Aorta (tissue), 5 donors: ENCODE measurements at regions not wholly inside any gene's neighbourhood (a gene's known extent, or its start where the extent isn't known, plus 50 kb on each side); places are given as distances from the start of the nearest gene placed in this dataset.

Source experiments
- ATAC-seq: fragments of 200-7000 bp; cut with Tn5 transposase; one replicate; pipeline ENCODE4 v1.9.1; 2022; ENCODE audit warnings: moderate library complexity; ENCODE audit not compliant: low FRiP score
- DNase-seq, 2 donors: peaks; one replicate each; pipeline ENCODE4 v3.0.0-alpha.2; 2020
- H3K27ac ChIP-seq, 2 donors: one replicate each; pipeline ENCODE4 v1.5.1; 2013; ENCODE audit warnings: low read length in 2 of 2, mild to moderate bottlenecking in 2 of 2, moderate library complexity in 2 of 2, control low read depth in 1 of 2, inconsistent platforms in 1 of 2, low read depth in 1 of 2
- H3K27me3 ChIP-seq, 2 donors: one replicate each; pipeline ENCODE4 v1.6.1; 2013; ENCODE audit warnings: control low read depth in 1 of 2, low read length in 1 of 2, mild to moderate bottlenecking in 1 of 2, moderate library complexity in 1 of 2; ENCODE audit not compliant: insufficient read depth in 2 of 2, control insufficient read depth in 1 of 2
- H3K36me3 ChIP-seq, 2 donors: one replicate each; pipeline ENCODE4 v1.6.1; 2013; ENCODE audit warnings: control low read depth in 1 of 2, low read length in 1 of 2, mild to moderate bottlenecking in 1 of 2; ENCODE audit not compliant: insufficient read depth in 2 of 2, control insufficient read depth in 1 of 2
- H3K4me1 ChIP-seq, 2 donors: one replicate each; pipeline ENCODE4 v1.6.1; 2013; ENCODE audit warnings: low read length in 2 of 2, control low read depth in 1 of 2, mild to moderate bottlenecking in 1 of 2, moderate library complexity in 1 of 2; ENCODE audit not compliant: insufficient read depth in 2 of 2, control insufficient read depth in 1 of 2
- H3K4me3 ChIP-seq, 2 donors: one replicate each; pipeline ENCODE4 v1.5.1; 2013; ENCODE audit warnings: low read length in 2 of 2, control low read depth in 1 of 2, mild to moderate bottlenecking in 1 of 2
- H3K9me3 ChIP-seq: one replicate; pipeline ENCODE4 v1.6.1; 2013; ENCODE audit warnings: mild to moderate bottlenecking, low read length; ENCODE audit not compliant: control insufficient read depth
- WGBS, 2 donors: extraction: QIAGEN DNeasy Blood & Tissue Kit; methylation state at CpG; one replicate each; pipeline ENCODE4 v1.1.7; 2013; 5-methylcytosine and 5-hydroxymethylcytosine counted together
- intact Hi-C, 2 donors: fragments of 100-400 bp; cut with DNase I; formaldehyde crosslinking; loops; one replicate each; pipeline versions ENCODE4 v1.14.2 to v1.15.0; 2022
- donor health status: healthy with polysubstance abuse.
- donor health status: Bipolar disorder and iron deficiency.
- donor health status: DM: no; HTN: no; CAD: no.
- donor health status: DM: no; HTN: no; CAD: no.
- donor health status: DM: yes; HTN: yes; CAD: no.

DNA sequence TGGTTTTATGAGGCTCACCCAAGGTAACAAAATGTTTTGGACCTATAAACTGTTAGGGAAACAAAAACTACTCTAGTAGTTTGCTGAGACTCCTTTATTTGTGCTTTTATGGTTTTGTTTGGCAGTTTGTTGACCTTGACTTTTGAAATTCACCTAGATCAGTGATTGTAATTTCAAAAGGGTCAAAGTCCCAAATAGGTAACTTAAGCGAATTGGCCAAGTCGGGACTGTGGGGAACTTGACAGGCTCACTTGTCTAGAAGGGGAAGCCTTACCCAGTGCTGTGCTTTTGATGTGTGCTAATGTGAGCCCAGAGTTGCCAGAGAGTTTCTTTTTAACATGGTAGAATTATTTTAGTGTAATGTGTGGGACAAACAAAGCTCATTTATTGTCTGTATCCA lies 87.2 kb upstream of the SGCD start:
- H3K9me3 ChIP-seq, result no peaks in the 10 kb centered on the region
- ATAC-seq (no peak), DNase-seq (no peak)
- H3K27ac ChIP-seq, result no peak overlapping the region
- no peak overlapping the region for H3K4me3 ChIP-seq
- no peaks in the 10 kb centered on the region for H3K4me1 ChIP-seq
- no peaks in the 10 kb centered on the region for H3K36me3 ChIP-seq
- 82 to 85% methylated on average over 2 of the region's 2 CpGs for WGBS, 2 donors
- intact Hi-C loops, result no loop called here
- H3K27me3 ChIP-seq, result no peaks in the 10 kb centered on the region

DNA sequence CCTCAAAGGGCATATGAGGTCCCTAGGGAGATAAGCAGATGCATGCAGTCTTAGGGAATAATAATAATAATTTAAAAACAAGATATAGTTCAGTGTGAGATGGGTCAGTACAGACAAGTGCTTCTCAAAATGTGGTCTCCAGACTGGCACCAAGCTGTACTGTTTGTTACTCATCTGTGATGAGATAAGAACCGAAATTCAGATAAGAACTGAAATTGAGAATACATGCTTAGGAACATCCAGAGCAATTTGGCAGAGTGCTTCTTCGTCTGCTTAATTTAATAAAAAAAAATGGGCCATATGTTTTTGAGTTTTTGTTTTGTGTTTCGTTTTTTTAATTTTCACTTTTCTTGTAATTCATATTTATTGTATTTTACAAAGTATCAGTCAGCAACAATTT lies 86.5 kb upstream of the SGCD start:
- no peak for DNase-seq
- Histone ChIP-seq H3K4me1 (no peaks in the 10 kb centered on the region), H3K27me3 (no peaks in the 10 kb centered on the region), H3K9me3 (no peaks in the 10 kb centered on the region), H3K4me3 (no peak overlapping the region), H3K36me3 (no peaks in the 10 kb centered on the region), H3K27ac (no peak overlapping the region)
- intact Hi-C loops, result no loop called here
- no peak for ATAC-seq
- WGBS, 2 donors, result 64 to 72% methylated on average over 3 of the region's 3 CpGs

DNA sequence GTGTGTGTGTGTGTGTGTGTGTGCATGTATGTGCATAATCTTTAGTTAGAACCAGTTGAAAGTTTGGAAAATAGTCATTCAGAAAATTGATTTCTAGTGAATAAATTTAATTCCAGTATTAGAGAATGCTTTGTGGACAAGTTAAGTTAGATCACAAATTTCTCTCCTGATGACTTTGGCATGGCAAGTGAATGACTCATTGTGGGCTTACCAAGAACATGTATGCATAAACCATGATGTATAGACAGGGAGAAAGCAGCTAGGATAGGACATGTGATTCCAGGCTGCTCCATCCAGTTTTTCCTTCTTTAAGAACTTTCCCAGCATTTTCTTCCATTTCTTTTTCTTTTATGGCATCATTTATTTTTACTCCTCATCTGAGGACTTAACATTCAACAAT lies 85.7 kb upstream of the SGCD start:
- ATAC-seq (no peak), DNase-seq (no peak)
- intact Hi-C loops, result no loop called here
- H3K4me3 ChIP-seq, result no peak overlapping the region
- H3K9me3 ChIP-seq, result no peaks in the 10 kb centered on the region
- H3K27me3 ChIP-seq, result no peaks in the 10 kb centered on the region
- H3K4me1 ChIP-seq, result no peaks in the 10 kb centered on the region
- no peak overlapping the region for H3K27ac ChIP-seq
- H3K36me3 ChIP-seq, result no peaks in the 10 kb centered on the region

DNA sequence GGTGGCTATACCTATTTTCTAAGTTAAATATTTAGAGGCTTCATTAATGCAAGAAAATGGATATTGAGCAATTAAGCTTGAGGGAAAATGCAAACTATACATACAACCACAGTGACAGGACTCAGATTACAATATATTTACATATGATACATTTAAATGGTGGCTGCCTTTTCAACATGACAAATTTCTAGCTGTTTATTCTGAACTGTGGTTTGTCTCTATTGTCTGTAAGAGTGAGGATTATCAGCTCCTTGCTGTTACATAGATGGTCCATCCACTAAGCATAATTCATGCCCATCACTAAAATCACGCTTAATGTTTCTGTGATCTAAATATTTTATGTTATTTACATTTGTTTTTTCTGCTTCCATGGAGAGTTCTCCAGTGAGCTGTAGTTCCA lies 81.1 kb upstream of the SGCD start:
- no peaks in the 10 kb centered on the region for H3K36me3 ChIP-seq
- DNase-seq (no peak), ATAC-seq (no peak)
- WGBS, 2 donors, result 93 to 95% methylated on average over 1 of the region's 1 CpG
- no peak overlapping the region for H3K27ac ChIP-seq
- H3K9me3 ChIP-seq, result no peaks in the 10 kb centered on the region
- no peak overlapping the region for H3K4me3 ChIP-seq
- H3K4me1 ChIP-seq, result no peaks in the 10 kb centered on the region
- intact Hi-C loops, result no loop called here
- no peaks in the 10 kb centered on the region for H3K27me3 ChIP-seq

DNA sequence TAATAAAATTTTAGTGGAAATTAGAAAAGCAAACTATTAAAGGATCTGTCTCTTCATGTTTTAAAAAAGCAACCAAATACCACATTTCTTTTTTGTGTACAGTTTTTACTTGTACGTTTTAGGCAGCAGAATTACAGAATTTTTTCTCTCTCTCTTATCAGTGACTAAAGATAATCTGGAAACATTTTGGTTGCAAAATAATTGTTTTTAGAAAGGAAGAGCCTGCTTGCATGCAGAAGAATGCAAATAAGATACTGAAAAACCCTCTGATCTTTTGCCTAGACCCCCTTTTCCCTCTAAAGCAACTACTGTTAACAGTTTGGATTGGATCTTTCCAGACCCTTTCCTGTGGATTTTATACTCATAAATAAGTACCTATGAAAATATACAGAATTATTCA lies 75.9 kb upstream of the SGCD start:
- Histone ChIP-seq H3K27ac (no peak overlapping the region), H3K4me3 (no peak overlapping the region), H3K27me3 (no peaks in the 10 kb centered on the region), H3K4me1 (no peaks in the 10 kb centered on the region), H3K36me3 (no peaks in the 10 kb centered on the region), H3K9me3 (no peaks in the 10 kb centered on the region)
- no peak for ATAC-seq
- DNase-seq, result no peak
- 22 to 30% methylated on average over 1 of the region's 1 CpG for WGBS, 2 donors
- intact Hi-C loops, result no loop called here

DNA sequence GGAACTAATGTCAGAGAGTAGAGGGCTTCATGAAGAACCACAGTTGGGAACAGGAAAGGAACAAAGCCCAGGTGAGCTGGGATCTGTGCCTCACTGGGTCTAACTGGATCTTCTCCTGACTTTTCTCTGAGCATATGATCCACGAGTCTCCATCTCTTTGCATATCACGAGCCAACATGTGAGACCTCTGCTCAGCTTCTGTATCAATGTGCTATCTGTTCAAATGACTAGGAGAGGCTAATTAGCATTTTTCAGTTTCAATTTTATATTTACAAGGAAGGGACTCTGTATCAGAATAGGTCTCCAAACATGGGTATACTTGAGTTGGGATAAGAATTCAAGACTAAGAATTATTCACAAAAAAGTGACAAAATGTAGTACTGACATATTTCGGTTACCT lies 73.8 kb upstream of the SGCD start:
- no peaks in the 10 kb centered on the region for H3K27me3 ChIP-seq
- DNase-seq, result no peak

DNA sequence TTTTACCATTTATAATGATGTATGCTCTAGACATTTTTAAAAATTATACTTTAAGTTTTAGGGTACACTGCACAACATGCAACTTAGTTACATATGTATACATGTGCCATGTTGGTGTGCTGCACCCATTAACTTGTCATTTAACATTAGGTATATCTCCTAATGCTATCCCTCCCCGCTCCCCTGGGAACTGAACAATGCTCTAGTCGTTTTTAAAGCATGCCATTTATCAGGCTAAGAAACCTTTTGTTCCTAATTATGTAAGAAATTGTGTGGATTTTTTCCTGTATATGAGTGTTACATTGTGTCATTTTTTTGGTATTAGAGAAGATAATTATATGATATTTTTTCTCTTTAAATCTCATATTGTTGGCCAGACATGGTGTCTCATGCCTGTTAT lies 72.8 kb upstream of the SGCD start:
- no peaks in the 10 kb centered on the region for H3K4me1 ChIP-seq
- ATAC-seq (no peak), DNase-seq (no peak)
- no peaks in the 10 kb centered on the region for H3K9me3 ChIP-seq
- 44 to 45% methylated on average over 2 of the region's 2 CpGs for WGBS, 2 donors
- intact Hi-C loops, result no loop called here
- no peaks in the 10 kb centered on the region for H3K36me3 ChIP-seq
- no peaks in the 10 kb centered on the region for H3K27me3 ChIP-seq
- H3K4me3 ChIP-seq, result no peak overlapping the region
- H3K27ac ChIP-seq, result no peak overlapping the region

More for the DNA sequence above, 73.8 kb upstream of the SGCD start:
- H3K9me3 ChIP-seq, result no peaks in the 10 kb centered on the region
- no peaks in the 10 kb centered on the region for H3K36me3 ChIP-seq
- 93% methylated on average over 3 of the region's 3 CpGs for WGBS, 2 donors
- intact Hi-C loops, result no loop called here
- no peaks in the 10 kb centered on the region for H3K4me1 ChIP-seq
- ATAC-seq, result no peak
- no peak overlapping the region for H3K4me3 ChIP-seq
- H3K27ac ChIP-seq, result no peak overlapping the region

DNA sequence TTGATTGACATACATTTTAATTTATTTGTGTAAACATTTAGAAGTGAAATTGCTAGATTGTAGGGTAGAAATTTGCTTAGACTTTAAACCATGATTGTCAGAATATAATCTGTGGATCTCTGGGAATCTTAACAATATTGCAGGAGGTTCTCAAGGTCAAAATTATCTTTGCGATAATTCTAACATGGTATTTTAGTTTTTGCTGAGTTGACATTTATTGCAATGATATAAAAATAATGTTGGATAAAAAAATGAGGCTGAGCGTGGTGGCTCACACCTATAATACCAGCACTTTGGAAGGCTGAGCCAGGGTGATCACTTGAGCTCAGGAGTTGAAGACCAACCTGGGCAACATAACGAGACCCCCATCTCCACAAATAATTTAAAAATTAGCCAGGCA lies 70.3 kb upstream of the SGCD start:
- Histone ChIP-seq H3K4me3 (no peak overlapping the region), H3K36me3 (no peaks in the 10 kb centered on the region), H3K4me1 (no peaks in the 10 kb centered on the region), H3K9me3 (no peaks in the 10 kb centered on the region), H3K27me3 (no peaks in the 10 kb centered on the region), H3K27ac (no peak overlapping the region)
- no peak for ATAC-seq
- no peak for DNase-seq
- 92 to 94% methylated on average over 3 of the region's 3 CpGs for WGBS, 2 donors
- intact Hi-C loops, result no loop called here

DNA sequence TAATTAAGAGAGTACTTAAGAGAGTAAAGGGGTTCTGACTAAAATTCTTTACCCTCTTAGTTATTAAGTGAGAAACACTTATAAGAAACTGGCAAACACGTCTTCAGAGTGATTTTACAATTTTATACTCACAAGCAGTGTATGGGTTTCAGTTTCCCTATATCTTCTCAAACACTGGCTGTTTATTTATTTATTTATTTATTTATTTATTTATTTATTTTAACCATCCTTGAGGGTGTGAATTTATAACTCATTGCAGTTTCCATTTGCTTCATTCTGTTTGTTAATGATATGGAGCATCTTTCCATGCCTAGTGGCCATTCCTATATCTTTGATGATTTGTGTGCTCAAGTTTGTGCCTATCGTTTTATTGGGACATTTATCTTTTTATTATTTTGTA lies 68.0 kb upstream of the SGCD start:
- ATAC-seq (no peak), DNase-seq (no peak)
- no peaks in the 10 kb centered on the region for H3K9me3 ChIP-seq
- no peak overlapping the region for H3K4me3 ChIP-seq
- intact Hi-C loops, result no loop called here
- no peak overlapping the region for H3K27ac ChIP-seq
- no peaks in the 10 kb centered on the region for H3K36me3 ChIP-seq
- no peaks in the 10 kb centered on the region for H3K27me3 ChIP-seq
- 66 to 84% methylated on average over 2 of the region's 2 CpGs for WGBS, 2 donors
- H3K4me1 ChIP-seq, result no peaks in the 10 kb centered on the region

DNA sequence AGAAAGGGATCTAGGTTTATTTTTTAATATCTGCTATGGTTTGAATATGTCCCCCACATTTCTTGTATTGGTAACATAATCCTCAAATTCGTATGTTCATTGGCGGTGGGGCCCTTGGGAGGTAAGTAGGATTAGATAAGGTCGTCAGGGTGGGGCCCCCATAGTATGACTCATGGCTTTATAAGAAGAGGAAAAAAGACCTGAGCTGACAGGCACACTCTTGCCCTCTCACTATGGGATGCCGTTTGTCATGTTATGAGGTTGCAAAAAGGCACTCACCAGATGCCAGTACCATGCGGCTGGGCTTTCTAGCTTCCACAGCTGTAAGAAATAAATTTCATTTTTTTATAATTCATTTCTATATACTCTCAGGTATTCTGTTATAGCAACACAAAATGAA lies 67.3 kb upstream of the SGCD start:
- DNase-seq, result no peak
- H3K9me3 ChIP-seq, result no peaks in the 10 kb centered on the region
- no peaks in the 10 kb centered on the region for H3K36me3 ChIP-seq
- H3K4me1 ChIP-seq, result no peaks in the 10 kb centered on the region
- H3K27ac ChIP-seq, result no peak overlapping the region
- no peak for ATAC-seq
- H3K4me3 ChIP-seq, result no peak overlapping the region
- intact Hi-C loops, result no loop called here
- H3K27me3 ChIP-seq, result no peaks in the 10 kb centered on the region
- 33 to 40% methylated on average over 5 of the region's 5 CpGs for WGBS, 2 donors
